K562 (cell line): ENCODE measurements at regions not wholly inside any gene's neighbourhood (a gene's known extent, or its start where the extent isn't known, plus 50 kb on each side); places are given as distances from the start of the nearest gene placed in this dataset.

ENCODE experiments used
- ATAC-seq: fragments of 200-7000 bp; cut with Tn5 transposase; 3 replicates; pipeline ENCODE4 v1.9.1; 2020; ENCODE audit warnings: moderate library complexity
- BruUV-seq: library from RNA; stranded (reverse); fragments of 400-500 nt; replicated peaks from 2 replicates; lab custom pipeline; 2021; lab: Mats Ljungman, UMichigan
- CTCF ChIA-PET: fragments of 300-600 bp; formaldehyde crosslinking; extraction: SDS; loops from one replicate; lab custom pipeline; 2021; ENCODE audit warnings: low intra/inter-chr PET ratio; lab: Yijun Ruan, JAX
- POLR2A ChIA-PET: fragments of 300-600, 350-650 bp; sonication (Branson Sonifier 250); formaldehyde crosslinking; extraction: SDS; loops from one replicate; lab custom pipeline; 2021; ENCODE audit warnings: antibody characterized with exemption, inconsistent platforms; lab: Yijun Ruan, JAX
- DNase-seq, 4 experiments: peaks; one replicate each; pipeline versions ENCODE4 v3.0.0 to v3.0.0-alpha.2; 2011 to 2018; ENCODE audit warnings: low spot score in 3 of 4, mixed read lengths in 3 of 4; ENCODE audit errors: extremely low read depth in 1 of 4
- FAIRE-seq: peaks from 2 replicates; lab custom pipeline; 2011; peaks lifted over from hg19 to GRCh38; lab: Jason Lieb, UNC
- H2AFZ ChIP-seq: 2 replicates; pipeline ENCODE4 v1.6.0; 2011; ENCODE audit warnings: low read depth, low read length, control low read depth, inconsistent platforms
- H3K27ac ChIP-seq: fragments of 200-600 bp; 3 replicates; pipeline ENCODE4 v1.8.0; 2011; ENCODE audit warnings: low read depth, mild to moderate bottlenecking, control low read depth, inconsistent platforms, low read length, moderate library complexity, mixed read lengths; ENCODE audit errors: extremely low read depth
- H3K27me3 ChIP-seq, 2 experiments: fragments of 300-600 bp in 1 of 2; 2 replicates in 1 of 2; 3 replicates in 1 of 2; pipeline versions ENCODE4 v1.6.0 to v1.8.0; 2011; ENCODE audit warnings: inconsistent platforms in 2 of 2, low read length in 2 of 2, mild to moderate bottlenecking in 1 of 2, mixed read lengths in 1 of 2, moderate library complexity in 1 of 2; ENCODE audit not compliant: control insufficient read depth in 2 of 2, insufficient read depth in 2 of 2
- H3K36me3 ChIP-seq: fragments of 300-600 bp; 3 replicates; pipeline ENCODE4 v1.8.0; 2011; ENCODE audit warnings: mild to moderate bottlenecking, low read length, inconsistent platforms; ENCODE audit not compliant: control insufficient read depth, insufficient read depth
- H3K4me1 ChIP-seq, 2 experiments: fragments of 200-600 bp in 1 of 2; replicated peaks in 1 of 2; 2 replicates in 1 of 2; 3 replicates in 1 of 2; pipeline versions ENCODE4 v1.5.1 to v1.8.0; 2011; ENCODE audit warnings: inconsistent platforms in 2 of 2, low read length in 2 of 2, mild to moderate bottlenecking in 1 of 2, mixed read lengths in 1 of 2, moderate library complexity in 1 of 2; ENCODE audit not compliant: control insufficient read depth in 2 of 2, insufficient read depth in 2 of 2
- H3K4me2 ChIP-seq: 2 replicates; pipeline ENCODE4 v1.6.1; 2011; ENCODE audit warnings: low read length, control low read depth, inconsistent platforms, mixed read lengths; ENCODE audit not compliant: insufficient read depth
- H3K4me3 ChIP-seq: fragments of 200-600 bp; sonication (generic), shearing (Covaris generic); 2 replicates; pipeline ENCODE4 v1.5.1; 2016; ENCODE audit warnings: control low read depth, inconsistent platforms
- H3K79me2 ChIP-seq: fragments of 200-600 bp; 3 replicates; pipeline ENCODE4 v1.8.0; 2011; ENCODE audit warnings: low read length, inconsistent platforms; ENCODE audit not compliant: control insufficient read depth, insufficient read depth
- H3K9ac ChIP-seq, 2 experiments: 2 replicates each; pipeline versions ENCODE4 v1.6.0 to v1.6.1; 2011; ENCODE audit warnings: low read depth in 2 of 2, low read length in 2 of 2, control low read depth in 1 of 2, inconsistent platforms in 1 of 2, mild to moderate bottlenecking in 1 of 2, mixed read lengths in 1 of 2; ENCODE audit not compliant: insufficient read depth in 1 of 2
- H3K9me1 ChIP-seq: one replicate; pipeline ENCODE4 v1.6.0; 2011; ENCODE audit warnings: inconsistent platforms, mild to moderate bottlenecking, low read length, moderate library complexity; ENCODE audit not compliant: control insufficient read depth, insufficient read depth
- H3K9me3 ChIP-seq: replicated peaks from 2 replicates; pipeline ENCODE4 v1.5.1; 2011; ENCODE audit warnings: low read depth, low read length, inconsistent platforms; ENCODE audit not compliant: control insufficient read depth, insufficient read depth
- H4K20me1 ChIP-seq: replicated peaks from 2 replicates; pipeline ENCODE4 v1.6.1; 2011; ENCODE audit warnings: low read length, inconsistent platforms, mixed read lengths; ENCODE audit not compliant: control insufficient read depth, insufficient read depth
- BCLAF1 ChIP-seq, 2 experiments: fragments of 450-650 bp in 1 of 2; IDR thresholded peaks; 2 replicates each; pipeline ENCODE4 v1.6.1; 2011 to 2017; ENCODE audit warnings: low read depth in 2 of 2, antibody characterized with exemption in 1 of 2, borderline replicate concordance in 1 of 2, low read length in 1 of 2, mild to moderate bottlenecking in 1 of 2, mixed read lengths in 1 of 2; ENCODE audit not compliant: control insufficient read depth in 1 of 2
- CC2D1A ChIP-seq: fragments of 450-650 bp; IDR thresholded peaks from 2 replicates; pipeline ENCODE4 v1.6.1; 2017; ENCODE audit warnings: mild to moderate bottlenecking
- CGGBP1 ChIP-seq: fragments of 250-450 bp; sonication (Bioruptor Pico); IDR thresholded peaks from 2 replicates; pipeline ENCODE4 v1.9.0; 2021; ENCODE audit warnings: mild to moderate bottlenecking
- DLX4 ChIP-seq: fragments of 250-450 bp; sonication (Bioruptor Pico); IDR thresholded peaks from 2 replicates; pipeline ENCODE4 v1.6.1; 2021; ENCODE audit warnings: mild to moderate bottlenecking
- EP400 ChIP-seq: fragments of 450-650 bp; IDR thresholded peaks from 2 replicates; pipeline ENCODE4 v1.6.1; 2017; ENCODE audit warnings: antibody characterized with exemption, mild to moderate bottlenecking, moderate library complexity
- ETV1 ChIP-seq: fragments of 450-650 bp; conservative IDR thresholded peaks from 2 replicates; pipeline ENCODE4 v1.6.1; 2016; ENCODE audit warnings: missing genetic modification characterization, control low read depth, low read depth, missing compliant biosample characterization
- GTF2E2 ChIP-seq: fragments of 200-800 bp; sonication (Bioruptor generic); IDR thresholded peaks from 2 replicates; pipeline ENCODE4 v1.6.1; 2016; ENCODE audit warnings: missing genetic modification characterization, missing compliant biosample characterization
- NCOA2 ChIP-seq, 2 experiments: fragments of 450-650 bp; IDR thresholded peaks; 2 replicates each; pipeline ENCODE4 v1.6.1; 2018; ENCODE audit warnings: mild to moderate bottlenecking in 2 of 2, moderate library complexity in 1 of 2; ENCODE audit not compliant: partially characterized antibody in 2 of 2
- POLR2A ChIP-seq: fragments of 450-650 bp; conservative IDR thresholded peaks from 2 replicates; pipeline ENCODE4 v1.6.1; 2016
- SP1 ChIP-seq: sonication (generic); formaldehyde crosslinking; IDR thresholded peaks from 2 replicates; pipeline ENCODE4 v1.8.1; 2022; ENCODE audit warnings: mild to moderate bottlenecking, missing genetic modification reagents
- TCF7L2 ChIP-seq: fragments of 150-350 bp; IDR thresholded peaks from 2 replicates; pipeline ENCODE4 v1.6.1; 2016; ENCODE audit warnings: low read depth, mild to moderate bottlenecking, low read length, moderate library complexity
- ZNF165 ChIP-seq: fragments of 250-450 bp; sonication (Bioruptor Pico); IDR thresholded peaks from 2 replicates; pipeline ENCODE4 v1.4.0; 2020; ENCODE audit warnings: borderline replicate concordance
- ZNF3 ChIP-seq: fragments of 250-450 bp; sonication (Bioruptor Pico); IDR thresholded peaks from 2 replicates; pipeline ENCODE4 v1.5.0; 2021; ENCODE audit warnings: mild to moderate bottlenecking, moderate library complexity
- ZNF518B ChIP-seq: fragments of 250-450 bp; sonication (Bioruptor Pico); IDR thresholded peaks from 2 replicates; pipeline ENCODE4 v1.5.0; 2021; ENCODE audit warnings: mild to moderate bottlenecking, moderate library complexity
- ZNF699 ChIP-seq: fragments of 250-450 bp; sonication (Bioruptor Pico); IDR thresholded peaks from 2 replicates; pipeline ENCODE4 v1.8.0; 2021; ENCODE audit warnings: mild to moderate bottlenecking, moderate library complexity; ENCODE audit not compliant: insufficient replicate concordance
- WGBS: fragments of 100-300 bp; shearing (Covaris generic); methylation state at CpG from one replicate; pipeline ENCODE4 v1.1.6; 2016; ENCODE audit warnings: low coverage, mixed read lengths; ENCODE audit not compliant: insufficient coverage; ENCODE audit errors: missing lambda C conversion rate; 5-methylcytosine and 5-hydroxymethylcytosine counted together
- in situ Hi-C: fragments of 300-500 bp; cut with MboI; formaldehyde crosslinking; loops from 4 replicates; pipeline ENCODE4 v1.15.0; 2018; ENCODE audit warnings: inconsistent platforms, mixed read lengths
- intact Hi-C: fragments of 100-400 bp; cut with micrococcal nuclease; formaldehyde crosslinking; loops from 2 replicates; pipeline ENCODE4 v1.14.2; 2022
- TF ChIP-seq, protein P1 (sequence below): fragments of 250-450 bp; sonication (Bioruptor Pico); IDR thresholded peaks from 2 replicates; pipeline ENCODE4 v1.4.0; 2020

DNA sequence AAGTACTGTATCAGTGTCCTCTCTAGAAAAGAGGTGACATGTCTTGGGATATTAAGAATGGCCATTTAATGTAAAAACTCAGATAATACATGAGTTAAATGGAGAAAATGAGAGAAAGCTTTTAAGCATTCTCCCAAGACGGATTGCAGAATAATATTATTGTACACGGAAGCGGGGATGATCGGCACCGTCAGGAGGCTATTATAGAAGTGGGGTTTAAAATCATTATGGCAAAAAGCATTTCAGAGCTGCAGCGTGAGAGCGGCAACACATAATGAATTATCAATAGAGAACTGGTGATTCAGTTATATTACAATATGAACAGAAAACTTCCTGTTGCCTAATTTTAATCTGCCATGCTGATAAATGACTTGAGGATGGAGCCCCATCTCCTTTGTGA, 261.7 kb upstream of the IRX3 start:
- no peak overlapping the region for H3K9ac ChIP-seq
- no peaks in the 10 kb centered on the region for H4K20me1 ChIP-seq
- H2AFZ ChIP-seq: no peak overlapping the region
- H3K36me3 ChIP-seq: no peaks in the 10 kb centered on the region
- no peak for FAIRE-seq
- H3K4me1 ChIP-seq: no peaks in the 10 kb centered on the region
- no peak overlapping the region for H3K4me2 ChIP-seq
- no peak overlapping the region for H3K4me3 ChIP-seq
- intact Hi-C loops: no loop called here
- WGBS: 1% methylated on average over 7 of the region's 7 CpGs
- H3K9me3 ChIP-seq: no peaks in the 10 kb centered on the region
- no peaks in the 10 kb centered on the region for H3K79me2 ChIP-seq
- no peak for DNase-seq
- ChIA-PET POLR2A (interaction anchor here (1.2 kb wide), 1 partner anchor 8 kb away, joined by 3 read pairs; no protein-coding TSS in a partner anchor), CTCF (no interaction called here)
- H3K27me3 ChIP-seq: peaks cover 10 to 13% of the 10 kb centered on the region in 2 experiments; a peak in 1 of 5 replicates
- no peak overlapping the region for H3K27ac ChIP-seq
- no peaks in the 10 kb centered on the region for H3K9me1 ChIP-seq
- ATAC-seq: no peak
- in situ Hi-C loops: no loop called here
- no TSS peak for BruUV-seq
- TF ChIP-seq ZNF699 (CRISPR knock-in tag) (no peak), ETV1 (tag) (no peak), SP1 (no peak), ZNF518B (CRISPR knock-in tag) (no peak), ZNF165 (CRISPR knock-in tag) (no peak), GTF2E2 (no peak), TCF7L2 (no peak), NCOA2 (IDR thresholded peaks at IDR 0.05; ENCODE audit: partially characterized antibody in 2 of 2) (no peak), CC2D1A (no peak), CGGBP1 (CRISPR knock-in tag) (no peak), POLR2A (no peak), DLX4 (CRISPR knock-in tag) (no peak), EP400 (no peak), ZNF3 (CRISPR knock-in tag) (no peak), BCLAF1 (IDR thresholded peaks at IDR 0.05; ENCODE audit: borderline replicate concordance in 1 of 2, control insufficient read depth in 1 of 2, low read depth in 2 of 2, low read length in 1 of 2) (no peak)
- TF ChIP-seq, protein P1, sequence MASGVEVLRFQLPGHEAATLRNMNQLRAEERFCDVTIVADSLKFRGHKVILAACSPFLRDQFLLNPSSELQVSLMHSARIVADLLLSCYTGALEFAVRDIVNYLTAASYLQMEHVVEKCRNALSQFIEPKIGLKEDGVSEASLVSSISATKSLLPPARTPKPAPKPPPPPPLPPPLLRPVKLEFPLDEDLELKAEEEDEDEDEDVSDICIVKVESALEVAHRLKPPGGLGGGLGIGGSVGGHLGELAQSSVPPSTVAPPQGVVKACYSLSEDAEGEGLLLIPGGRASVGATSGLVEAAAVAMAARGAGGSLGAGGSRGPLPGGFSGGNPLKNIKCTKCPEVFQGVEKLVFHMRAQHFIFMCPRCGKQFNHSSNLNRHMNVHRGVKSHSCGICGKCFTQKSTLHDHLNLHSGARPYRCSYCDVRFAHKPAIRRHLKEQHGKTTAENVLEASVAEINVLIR: no peak
